IMR-90 (cell line): ENCODE measurements at regions not wholly inside any gene's neighbourhood (a gene's known extent, or its start where the extent isn't known, plus 50 kb on each side); places are given as distances from the start of the nearest gene placed in this dataset.

Experiments used
- ATAC-seq: fragments of 200-7000 bp; cut with Tn5 transposase; 2 replicates; pipeline ENCODE4 v1.9.1; 2020; ENCODE audit warnings: low read depth, mild to moderate bottlenecking, moderate library complexity
- BruUV-seq: library from RNA; stranded (reverse); fragments of 400-500 nt; replicated peaks from 2 replicates; lab custom pipeline; 2021; lab: Mats Ljungman, UMichigan
- CTCF ChIA-PET: fragments of 300-600 bp; formaldehyde crosslinking; extraction: SDS; loops from one replicate; lab custom pipeline; 2021; ENCODE audit warnings: antibody characterized with exemption; lab: Yijun Ruan, JAX
- POLR2A ChIA-PET: fragments of 300-600 bp; sonication (Branson Sonifier 250); formaldehyde crosslinking; loops from one replicate; lab custom pipeline; 2022; ENCODE audit warnings: antibody characterized with exemption; ENCODE audit not compliant: unreplicated experiment; lab: Charles Lee
- DNase-seq: peaks from one replicate; pipeline ENCODE4 v3.0.0; 2013
- H2AFZ ChIP-seq: replicated peaks from 2 replicates; pipeline ENCODE3; 2013; ENCODE audit warnings: low read length, mild to moderate bottlenecking; ENCODE audit not compliant: poor library complexity
- H2AK5ac ChIP-seq: 2 replicates; pipeline ENCODE4 v1.6.1; 2013; ENCODE audit warnings: low read depth, low read length, inconsistent platforms
- H2AK9ac ChIP-seq: replicated peaks from 2 replicates; pipeline ENCODE3; 2013; ENCODE audit warnings: mild to moderate bottlenecking, low read depth, low read length, moderate library complexity; ENCODE audit not compliant: poor library complexity
- H2BK120ac ChIP-seq: 2 replicates; pipeline ENCODE4 v1.6.1; 2013; ENCODE audit warnings: low read depth, low read length, inconsistent platforms
- H2BK15ac ChIP-seq: 3 replicates; pipeline ENCODE4 v1.6.1; 2013; ENCODE audit warnings: low read depth, low read length, inconsistent platforms
- H2BK20ac ChIP-seq: 2 replicates; pipeline ENCODE4 v1.6.1; 2013; ENCODE audit warnings: low read depth, mild to moderate bottlenecking, inconsistent platforms, low read length, moderate library complexity
- H2BK5ac ChIP-seq: 2 replicates; pipeline ENCODE4 v1.6.1; 2013; ENCODE audit warnings: mild to moderate bottlenecking, low read depth, low read length, inconsistent platforms; ENCODE audit not compliant: poor library complexity, severe bottlenecking
- H3K14ac ChIP-seq: replicated peaks from 2 replicates; pipeline ENCODE4 v1.6.1; 2013; ENCODE audit warnings: low read depth, low read length, inconsistent platforms
- H3K18ac ChIP-seq: 2 replicates; pipeline ENCODE4 v1.6.1; 2013; ENCODE audit warnings: low read depth, low read length, control low read depth
- H3K23ac ChIP-seq: 2 replicates; pipeline ENCODE4 v1.6.1; 2013; ENCODE audit warnings: low read depth, low read length, inconsistent platforms
- H3K27ac ChIP-seq: 2 replicates; pipeline ENCODE4 v1.5.1; 2013; ENCODE audit warnings: mild to moderate bottlenecking, control low read depth, low read length; ENCODE audit not compliant: insufficient read depth
- H3K27me3 ChIP-seq: 2 replicates; pipeline ENCODE4 v1.6.1; 2013; ENCODE audit warnings: low read length; ENCODE audit not compliant: control insufficient read depth, insufficient read depth
- H3K36me3 ChIP-seq: 2 replicates; pipeline ENCODE4 v1.6.1; 2013; ENCODE audit warnings: low read length, mixed read lengths; ENCODE audit not compliant: control insufficient read depth, insufficient read depth
- H3K4ac ChIP-seq: 2 replicates; pipeline ENCODE4 v1.6.1; 2013; ENCODE audit warnings: low read depth, low read length, inconsistent platforms
- H3K4me1 ChIP-seq: 2 replicates; pipeline ENCODE4 v1.6.1; 2013; ENCODE audit warnings: low read length, mixed read lengths; ENCODE audit not compliant: control insufficient read depth, insufficient read depth
- H3K4me2 ChIP-seq: 2 replicates; pipeline ENCODE4 v1.6.1; 2013; ENCODE audit warnings: low read depth, mild to moderate bottlenecking, control low read depth, low read length, moderate library complexity
- H3K4me3 ChIP-seq: 2 replicates; pipeline ENCODE4 v1.5.1; 2013; ENCODE audit warnings: low read depth, mild to moderate bottlenecking, control low read depth, low read length, moderate library complexity; ENCODE audit not compliant: insufficient read depth
- H3K56ac ChIP-seq: 2 replicates; pipeline ENCODE4 v1.6.1; 2013; ENCODE audit warnings: low read length, inconsistent platforms; ENCODE audit not compliant: insufficient read depth; ENCODE audit errors: extremely low read depth
- H3K79me1 ChIP-seq, 2 experiments: 2 replicates each; pipeline ENCODE4 v1.6.1; 2013; ENCODE audit warnings: low read length in 2 of 2, inconsistent platforms in 1 of 2, low read depth in 1 of 2
- H3K9ac ChIP-seq: 2 replicates; pipeline ENCODE4 v1.6.1; 2013; ENCODE audit warnings: low read depth, low read length, control low read depth
- H3K9me1 ChIP-seq: 2 replicates; pipeline ENCODE4 v1.6.1; 2013; ENCODE audit warnings: low read length, inconsistent platforms; ENCODE audit not compliant: insufficient read depth
- H3K9me3 ChIP-seq: 2 replicates; pipeline ENCODE4 v1.6.1; 2013; ENCODE audit warnings: low read length; ENCODE audit not compliant: control insufficient read depth, insufficient read depth
- H4K20me1 ChIP-seq: 2 replicates; pipeline ENCODE4 v1.6.1; 2013; ENCODE audit warnings: low read length, inconsistent platforms; ENCODE audit not compliant: insufficient read depth
- H4K5ac ChIP-seq: 2 replicates; pipeline ENCODE4 v1.6.1; 2013; ENCODE audit warnings: mild to moderate bottlenecking, low read depth, low read length, control low read depth
- H4K8ac ChIP-seq, 2 experiments: 2 replicates each; pipeline ENCODE4 v1.6.1; 2013; ENCODE audit warnings: low read depth in 2 of 2, low read length in 2 of 2, control low read depth in 1 of 2, inconsistent platforms in 1 of 2
- H4K91ac ChIP-seq: 2 replicates; pipeline ENCODE4 v1.6.1; 2013; ENCODE audit warnings: low read depth, low read length, inconsistent platforms; ENCODE audit not compliant: insufficient read depth
- CTCF ChIP-seq: conservative IDR thresholded peaks from 2 replicates; pipeline ENCODE4 v1.5.1; 2012; ENCODE audit warnings: mild to moderate bottlenecking, low read depth, low read length, improper control_type of control experiment
- ELK1 ChIP-seq: fragments of 150-350 bp; IDR thresholded peaks from 2 replicates; pipeline ENCODE4 v1.6.1; 2016; ENCODE audit warnings: low read depth, mild to moderate bottlenecking, low read length, moderate library complexity, borderline replicate concordance
- MAZ ChIP-seq: IDR thresholded peaks from 2 replicates; pipeline ENCODE4 v1.6.1; 2012; ENCODE audit warnings: low read depth, mild to moderate bottlenecking, low read length, improper control_type of control experiment, moderate library complexity, borderline replicate concordance
- POLR2A ChIP-seq: IDR thresholded peaks from 2 replicates; pipeline ENCODE4 v1.6.1; 2012; ENCODE audit warnings: mild to moderate bottlenecking, low read depth, low read length
- RAD21 ChIP-seq: IDR thresholded peaks from 2 replicates; pipeline ENCODE4 v1.6.1; 2012; ENCODE audit warnings: low read length, improper control_type of control experiment
- RCOR1 ChIP-seq: IDR thresholded peaks from 2 replicates; pipeline ENCODE4 v1.6.1; 2012; ENCODE audit warnings: mild to moderate bottlenecking, low read length, improper control_type of control experiment; ENCODE audit not compliant: insufficient replicate concordance
- WGBS, 2 experiments: methylation state at CpG; one replicate each; pipeline versions ENCODE4 v1.1.5 to v1.1.7; 2013; ENCODE audit warnings: missing lambda C conversion rate in 2 of 2; ENCODE audit not compliant: insufficient read length in 1 of 2; ENCODE audit errors: extremely low coverage in 2 of 2; 5-methylcytosine and 5-hydroxymethylcytosine counted together
- dilution Hi-C: fragments of 300-500 bp; cut with HindIII; formaldehyde crosslinking; loops from one replicate; pipeline ENCODE4 v1.14.3; 2018; ENCODE audit warnings: low sequenced_read_pairs; ENCODE audit not compliant: unreplicated experiment
- in situ Hi-C: fragments of 300-500 bp; cut with MboI; formaldehyde crosslinking; loops from 3 replicates; pipeline ENCODE4 v1.14.3; 2019; ENCODE audit warnings: low sequenced_read_pairs, inconsistent platforms, mixed read lengths
- intact Hi-C: fragments of 100-400 bp; cut with micrococcal nuclease; formaldehyde crosslinking; loops from 2 replicates; pipeline ENCODE4 v1.10.0; 2022

DNA sequence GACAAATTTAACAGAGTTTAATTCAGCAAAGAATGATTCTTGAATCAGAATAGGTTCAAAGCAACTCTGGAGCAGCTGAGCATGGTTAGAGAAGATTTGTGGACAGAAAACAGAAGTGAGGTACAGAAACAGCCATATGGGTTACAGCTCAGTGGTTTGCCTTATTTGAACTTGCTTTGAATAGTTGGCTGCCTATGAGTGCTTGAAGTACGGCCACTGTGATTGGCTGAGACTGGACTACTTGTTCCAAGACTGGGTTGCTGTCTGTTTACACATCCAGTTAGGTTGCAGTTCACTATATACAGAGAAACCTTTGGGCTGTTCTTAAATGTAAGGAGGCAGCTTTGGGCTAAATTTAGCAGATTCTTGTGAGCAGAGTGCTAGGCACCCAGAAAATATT lies 79.4 kb upstream of the CADPS start:
- Histone ChIP-seq H2BK20ac (no peak overlapping the region), H4K8ac (no peak overlapping the region), H2BK120ac (no peak overlapping the region), H3K9me3 (no peaks in the 10 kb centered on the region), H2BK15ac (no peak overlapping the region), H2AK5ac (no peak overlapping the region), H3K4me1 (no peaks in the 10 kb centered on the region), H3K56ac (no peak overlapping the region), H4K91ac (no peak overlapping the region), H2AK9ac (no peak overlapping the region), H3K9ac (no peak overlapping the region), H4K20me1 (no peaks in the 10 kb centered on the region), H3K4ac (no peak overlapping the region), H2BK5ac (no peak overlapping the region), H3K4me2 (no peak overlapping the region), H3K27ac (no peak overlapping the region), H3K36me3 (no peaks in the 10 kb centered on the region), H2AFZ (no peak overlapping the region), H3K27me3 (no peaks in the 10 kb centered on the region), H3K18ac (no peak overlapping the region), H3K14ac (no peak overlapping the region), H3K4me3 (no peak overlapping the region), H3K79me1 (no peaks in the 10 kb centered on the region), H4K5ac (no peak overlapping the region), H3K9me1 (no peaks in the 10 kb centered on the region), H3K23ac (no peak overlapping the region)
- dilution Hi-C loops: no loop called here
- ATAC-seq (no peak), DNase-seq (no peak)
- WGBS, 2 experiments: no CpG with 5 or more reads among the region's 1 CpG
- no TSS peak for BruUV-seq
- in situ Hi-C loops: no loop called here
- ChIA-PET POLR2A (no interaction called here), CTCF (no interaction called here)
- intact Hi-C loops: no loop called here
- TF ChIP-seq ELK1: no peak
- no peak for TF ChIP-seq POLR2A
- no peak for TF ChIP-seq RAD21
- TF ChIP-seq CTCF: no peak
- no peak for TF ChIP-seq RCOR1
- TF ChIP-seq MAZ: no peak
